Endothelial cell of umbilical vein (primary cell): ENCODE measurements at regions not wholly inside any gene's neighbourhood (a gene's known extent, or its start where the extent isn't known, plus 50 kb on each side); places are given as distances from the start of the nearest gene placed in this dataset.
"Not testable (repeated sequence)": the region's sequence is repeated elsewhere in the genome, so short reads cannot be mapped to it uniquely, and the experiment has no call there.

Experiments
- BruUV-seq: library from RNA; stranded (reverse); fragments of 400-500 nt; replicated peaks from 2 replicates; lab custom pipeline; 2021; lab: Mats Ljungman, UMichigan
- CTCF ChIA-PET: fragments of 300-600, 350-600 bp; sonication (Branson Sonifier 250); formaldehyde crosslinking; loops from one replicate; lab custom pipeline; 2021; ENCODE audit warnings: antibody characterized with exemption, inconsistent platforms; lab: Charles Lee
- POLR2A ChIA-PET: fragments of 300-600, 350-600 bp; sonication (Branson Sonifier 250); formaldehyde crosslinking; loops from one replicate; lab custom pipeline; 2021; ENCODE audit warnings: antibody characterized with exemption, inconsistent platforms; lab: Charles Lee
- DNase-seq: peaks from one replicate; pipeline ENCODE4 v3.0.0-alpha.2; 2011; ENCODE audit warnings: low read depth, low spot score
- FAIRE-seq: peaks from 2 replicates; lab custom pipeline; 2011; peaks lifted over from hg19 to GRCh38; lab: Jason Lieb, UNC
- H2AFZ ChIP-seq: 2 replicates; pipeline ENCODE4 v1.6.0; 2012; ENCODE audit warnings: low read depth, low read length, control low read depth, inconsistent platforms
- H3K27ac ChIP-seq: 2 replicates; pipeline ENCODE4 v1.5.1; 2011; ENCODE audit warnings: low read depth, mild to moderate bottlenecking, control low read depth, low read length, moderate library complexity; ENCODE audit not compliant: insufficient read depth
- H3K27me3 ChIP-seq, 2 experiments: 2 replicates each; pipeline versions ENCODE4 v1.6.0 to v1.6.1; 2011; ENCODE audit warnings: low read length in 2 of 2, mixed read lengths in 1 of 2; ENCODE audit not compliant: control insufficient read depth in 2 of 2, insufficient read depth in 2 of 2
- H3K36me3 ChIP-seq, 2 experiments: 2 replicates in 1 of 2; 3 replicates in 1 of 2; pipeline ENCODE4 v1.5.1; 2011; ENCODE audit warnings: low read length in 2 of 2, mild to moderate bottlenecking in 1 of 2, moderate library complexity in 1 of 2; ENCODE audit not compliant: control insufficient read depth in 2 of 2, insufficient read depth in 2 of 2; ENCODE audit errors: extremely low read depth in 1 of 2
- H3K4me1 ChIP-seq: 3 replicates; pipeline ENCODE4 v1.5.1; 2011; ENCODE audit warnings: mild to moderate bottlenecking, low read length; ENCODE audit not compliant: control insufficient read depth, insufficient read depth; ENCODE audit errors: extremely low read depth
- H3K4me2 ChIP-seq: 2 replicates; pipeline ENCODE4 v1.6.1; 2011; ENCODE audit warnings: low read length, control low read depth, mixed read lengths; ENCODE audit not compliant: insufficient read depth
- H3K4me3 ChIP-seq, 3 experiments: fragments of 200-600 bp in 1 of 3; sonication (generic), shearing (Covaris generic) in 1 of 3; replicated peaks in 1 of 3; 2 replicates each; pipeline ENCODE4 v1.5.1; 2011 to 2016; ENCODE audit warnings: control low read depth in 3 of 3, low read length in 3 of 3, mild to moderate bottlenecking in 2 of 3, inconsistent platforms in 1 of 3, low read depth in 1 of 3, moderate library complexity in 1 of 3; ENCODE audit not compliant: insufficient read depth in 1 of 3
- H3K79me2 ChIP-seq: 2 replicates; pipeline ENCODE4 v1.6.0; 2012; ENCODE audit warnings: low read length, inconsistent platforms; ENCODE audit not compliant: control insufficient read depth, insufficient read depth
- H3K9ac ChIP-seq: replicated peaks from 2 replicates; pipeline ENCODE3; 2011; ENCODE audit warnings: low read length, control low read depth; ENCODE audit not compliant: insufficient read depth; ENCODE audit errors: extremely low read depth
- H3K9me1 ChIP-seq: replicated peaks from 3 replicates; pipeline ENCODE4 v1.6.0; 2011; ENCODE audit warnings: mild to moderate bottlenecking, low read length; ENCODE audit not compliant: control insufficient read depth, insufficient read depth; ENCODE audit errors: extremely low read depth
- H3K9me3 ChIP-seq: replicated peaks from 2 replicates; pipeline ENCODE4 v1.5.1; 2012; ENCODE audit warnings: low read length, inconsistent platforms; ENCODE audit not compliant: control insufficient read depth, insufficient read depth
- H4K20me1 ChIP-seq: replicated peaks from 2 replicates; pipeline ENCODE3; 2011; ENCODE audit warnings: mild to moderate bottlenecking, low read length; ENCODE audit not compliant: control insufficient read depth, insufficient read depth; ENCODE audit errors: extremely low read depth
- EZH2 ChIP-seq: IDR thresholded peaks from 2 replicates; pipeline ENCODE4 v1.6.1; 2012; ENCODE audit warnings: borderline replicate concordance, low read depth, mild to moderate bottlenecking, moderate library complexity, low read length, inconsistent platforms; ENCODE audit not compliant: severe bottlenecking
- FOS ChIP-seq: IDR thresholded peaks from 2 replicates; pipeline ENCODE4 v1.6.1; 2011; ENCODE audit warnings: mild to moderate bottlenecking, low read length, moderate library complexity, borderline replicate concordance; ENCODE audit not compliant: insufficient read depth
- GATA2 ChIP-seq: IDR thresholded peaks from 2 replicates; pipeline ENCODE4 v1.7.0; 2011; ENCODE audit warnings: low read depth, mild to moderate bottlenecking, moderate library complexity, mixed read lengths, low read length; ENCODE audit not compliant: insufficient read length, insufficient read depth
- JUN ChIP-seq: IDR thresholded peaks from 2 replicates; pipeline ENCODE4 v1.6.1; 2011; ENCODE audit warnings: borderline replicate concordance, low read depth; ENCODE audit not compliant: insufficient read length, insufficient read depth
- MYC ChIP-seq: IDR thresholded peaks from one replicate; pipeline ENCODE4 v1.6.1; 2011; ENCODE audit warnings: mild to moderate bottlenecking, low read depth, low read length
- POLR2A ChIP-seq: IDR thresholded peaks from 2 replicates; pipeline ENCODE4 v1.6.1; 2012; ENCODE audit warnings: low read depth, mild to moderate bottlenecking, control low read depth, low read length
- POLR2AphosphoS5 ChIP-seq: IDR thresholded peaks from 2 replicates; pipeline ENCODE4 v1.6.1; 2012; ENCODE audit warnings: low read depth, mild to moderate bottlenecking, control low read depth, low read length, moderate library complexity; ENCODE audit not compliant: insufficient read depth
- dilution Hi-C: fragments of 300-500 bp; cut with MboI; formaldehyde crosslinking; loops from one replicate; pipeline ENCODE4 v1.15.0; 2019; ENCODE audit warnings: low sequenced_read_pairs; ENCODE audit not compliant: extremely low pct_ligation_motif_present
- intact Hi-C: fragments of 100-400 bp; cut with micrococcal nuclease; formaldehyde crosslinking; loops from one replicate; pipeline ENCODE4 v1.10.0; 2022
- TF ChIP-seq, protein P1 (sequence below), 2 donors: IDR thresholded peaks; 1 replicate in 1 of 2; 2 replicates in 1 of 2; pipeline ENCODE4 v1.5.1; 2011; ENCODE audit warnings: low read length in 2 of 2, mild to moderate bottlenecking in 2 of 2, moderate library complexity in 2 of 2, control low read depth in 1 of 2, inconsistent platforms in 1 of 2, low read depth in 1 of 2; ENCODE audit not compliant: insufficient read depth in 1 of 2; ENCODE audit errors: extremely low read depth in 1 of 2
- TF ChIP-seq, protein P2 (sequence below): IDR thresholded peaks from 2 replicates; pipeline ENCODE4 v1.6.1; 2011; ENCODE audit not compliant: insufficient read depth, insufficient read length

DNA sequence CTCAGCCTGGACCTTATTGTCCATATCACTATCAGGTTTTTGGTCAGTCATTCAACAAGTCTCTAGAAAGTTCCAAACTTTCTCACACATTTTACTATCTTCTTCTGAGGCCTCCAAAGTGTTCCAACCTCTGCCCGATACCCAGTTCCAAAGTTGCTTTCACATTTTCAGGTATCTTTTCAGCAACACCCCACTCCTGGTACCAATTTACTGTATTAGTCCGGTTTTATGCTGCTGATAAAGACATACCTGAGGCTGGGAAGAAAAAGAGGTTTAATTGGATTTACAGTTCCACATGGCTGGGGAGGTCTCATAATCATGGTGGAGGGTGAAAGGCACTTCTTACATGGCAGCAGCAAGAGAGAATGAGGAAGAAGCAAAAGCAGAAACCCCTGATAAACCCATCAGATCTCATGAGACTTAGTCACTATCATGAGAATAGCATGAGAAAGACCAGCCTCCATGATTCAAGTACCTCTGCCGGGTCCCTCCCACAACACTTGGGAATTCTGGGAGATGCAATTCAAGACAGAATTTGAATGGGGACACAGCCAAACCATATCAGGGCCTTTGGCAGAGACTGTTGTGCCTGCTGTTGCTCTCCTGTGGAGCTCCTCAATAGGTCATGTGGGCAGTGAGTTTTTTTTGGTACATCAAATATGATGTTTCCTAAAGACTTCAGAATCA is 256.0 kb downstream of the RPLP1 start:
- H3K9ac ChIP-seq, H3K36me3 ChIP-seq, dilution Hi-C loops, H3K27me3 ChIP-seq, BruUV-seq, H3K79me2 ChIP-seq, H3K9me1 ChIP-seq, H3K9me3 ChIP-seq, H3K4me1 ChIP-seq, POLR2A ChIA-PET, CTCF ChIA-PET, H2AFZ ChIP-seq, H3K4me3 ChIP-seq, intact Hi-C loops, FAIRE-seq, H3K27ac ChIP-seq, H3K4me2 ChIP-seq, DNase-seq, H4K20me1 ChIP-seq: not testable (repeated sequence)

DNA sequence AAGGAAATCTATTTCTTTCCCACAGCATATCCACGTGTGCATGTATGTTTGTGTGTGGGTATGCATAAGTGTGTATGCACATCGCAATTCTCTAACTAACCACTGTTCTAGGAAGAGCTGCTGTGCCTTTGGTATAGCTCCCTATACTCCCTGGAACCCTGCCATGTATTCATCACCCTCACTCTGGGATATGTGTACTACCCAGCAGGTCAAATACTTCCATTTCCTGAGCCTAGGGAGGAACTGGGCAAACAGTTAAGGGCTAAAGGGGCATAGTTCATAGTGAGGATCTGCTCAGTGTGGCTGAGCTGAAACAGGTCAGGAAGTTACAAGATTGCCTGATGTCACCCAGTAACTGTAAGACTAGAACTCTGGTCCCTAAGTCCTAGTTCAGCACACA is 260.4 kb downstream of the RPLP1 start:
- H3K9ac ChIP-seq, result no peak overlapping the region
- H4K20me1 ChIP-seq, result no peaks in the 10 kb centered on the region
- ChIA-PET POLR2A (no interaction called here), CTCF (no interaction called here)
- TF ChIP-seq, protein P1, sequence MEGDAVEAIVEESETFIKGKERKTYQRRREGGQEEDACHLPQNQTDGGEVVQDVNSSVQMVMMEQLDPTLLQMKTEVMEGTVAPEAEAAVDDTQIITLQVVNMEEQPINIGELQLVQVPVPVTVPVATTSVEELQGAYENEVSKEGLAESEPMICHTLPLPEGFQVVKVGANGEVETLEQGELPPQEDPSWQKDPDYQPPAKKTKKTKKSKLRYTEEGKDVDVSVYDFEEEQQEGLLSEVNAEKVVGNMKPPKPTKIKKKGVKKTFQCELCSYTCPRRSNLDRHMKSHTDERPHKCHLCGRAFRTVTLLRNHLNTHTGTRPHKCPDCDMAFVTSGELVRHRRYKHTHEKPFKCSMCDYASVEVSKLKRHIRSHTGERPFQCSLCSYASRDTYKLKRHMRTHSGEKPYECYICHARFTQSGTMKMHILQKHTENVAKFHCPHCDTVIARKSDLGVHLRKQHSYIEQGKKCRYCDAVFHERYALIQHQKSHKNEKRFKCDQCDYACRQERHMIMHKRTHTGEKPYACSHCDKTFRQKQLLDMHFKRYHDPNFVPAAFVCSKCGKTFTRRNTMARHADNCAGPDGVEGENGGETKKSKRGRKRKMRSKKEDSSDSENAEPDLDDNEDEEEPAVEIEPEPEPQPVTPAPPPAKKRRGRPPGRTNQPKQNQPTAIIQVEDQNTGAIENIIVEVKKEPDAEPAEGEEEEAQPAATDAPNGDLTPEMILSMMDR (IDR thresholded peaks at IDR 0.05; ENCODE audit: extremely low read depth in 1 of 2, insufficient read depth in 1 of 2, low read depth in 1 of 2, low read length in 2 of 2), result no peak
- TF ChIP-seq JUN (no peak), FOS (no peak), EZH2 (no peak), GATA2 (no peak), POLR2AphosphoS5 (no peak), POLR2A (no peak), MYC (no peak)
- TF ChIP-seq, protein P2, sequence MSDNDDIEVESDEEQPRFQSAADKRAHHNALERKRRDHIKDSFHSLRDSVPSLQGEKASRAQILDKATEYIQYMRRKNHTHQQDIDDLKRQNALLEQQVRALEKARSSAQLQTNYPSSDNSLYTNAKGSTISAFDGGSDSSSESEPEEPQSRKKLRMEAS, result no peak
- H3K36me3 ChIP-seq, result no peaks in the 10 kb centered on the region
- no peaks in the 10 kb centered on the region for H3K4me1 ChIP-seq
- H3K27me3 ChIP-seq, result no peaks in the 10 kb centered on the region
- H3K4me2 ChIP-seq, result no peak overlapping the region
- DNase-seq (no peak), FAIRE-seq (no peak)
- no peak overlapping the region for H3K4me3 ChIP-seq
- no peak overlapping the region for H2AFZ ChIP-seq
- BruUV-seq, result no TSS peak
- H3K79me2 ChIP-seq, result no peaks in the 10 kb centered on the region
- no peaks in the 10 kb centered on the region for H3K9me3 ChIP-seq
- H3K9me1 ChIP-seq, result no peaks in the 10 kb centered on the region
- H3K27ac ChIP-seq, result no peak overlapping the region
- intact Hi-C loops (no loop called here), dilution Hi-C loops (no loop called here)
